ENCODE measurements at regions not wholly inside any gene's neighbourhood (a gene's known extent, or its start where the extent isn't known, plus 50 kb on each side); places are given as distances from the start of the nearest gene placed in this dataset.

GRCh38 chr7:145539910-145540309, 576.7 kb upstream of the CNTNAP2 start:
- dilution Hi-C loops (cut with MboI; ENCODE audit: extremely low pct_ligation_motif_present, low sequenced_read_pairs), result no loop called here
- no peaks in the 10 kb centered on the region for H3K36me3 ChIP-seq (ENCODE audit: control insufficient read depth in 2 of 2, extremely low read depth in 1 of 2, insufficient read depth in 2 of 2, low read length in 2 of 2)
- no peaks in the 10 kb centered on the region for H4K20me1 ChIP-seq (ENCODE audit: control insufficient read depth, extremely low read depth, insufficient read depth, low read length)
- no peak overlapping the region for H2AFZ ChIP-seq (ENCODE audit: control insufficient read depth, low read length)
- no peak overlapping the region for H3K4me3 ChIP-seq (ENCODE audit: control insufficient read depth in 2 of 3, extremely low read depth in 1 of 3, insufficient read depth in 2 of 3, low read depth in 1 of 3, low read length in 3 of 3)
- no peaks in the 10 kb centered on the region for H3K79me2 ChIP-seq (ENCODE audit: control insufficient read depth, insufficient read depth, low read length)
- H3K9ac ChIP-seq (ENCODE audit: control insufficient read depth, extremely low read depth, insufficient read depth, low read length), result no peak overlapping the region
- H3K27ac ChIP-seq (ENCODE audit: control insufficient read depth, insufficient read depth, low read length), result no peak overlapping the region
- H3K27me3 ChIP-seq (ENCODE audit: control insufficient read depth, extremely low read depth, insufficient read depth, low read length), result no peaks in the 10 kb centered on the region
- FAIRE-seq, result no peak
- no peaks in the 10 kb centered on the region for H3K4me1 ChIP-seq (ENCODE audit: control insufficient read depth, extremely low read depth, insufficient read depth, low read length)
- H3K9me1 ChIP-seq (ENCODE audit: control insufficient read depth, extremely low read depth, insufficient read depth, low read length), result no peaks in the 10 kb centered on the region
- no peak overlapping the region for H3K4me2 ChIP-seq (ENCODE audit: control insufficient read depth, extremely low read depth, insufficient read depth, low read depth, low read length)
- TF ChIP-seq, protein P1, sequence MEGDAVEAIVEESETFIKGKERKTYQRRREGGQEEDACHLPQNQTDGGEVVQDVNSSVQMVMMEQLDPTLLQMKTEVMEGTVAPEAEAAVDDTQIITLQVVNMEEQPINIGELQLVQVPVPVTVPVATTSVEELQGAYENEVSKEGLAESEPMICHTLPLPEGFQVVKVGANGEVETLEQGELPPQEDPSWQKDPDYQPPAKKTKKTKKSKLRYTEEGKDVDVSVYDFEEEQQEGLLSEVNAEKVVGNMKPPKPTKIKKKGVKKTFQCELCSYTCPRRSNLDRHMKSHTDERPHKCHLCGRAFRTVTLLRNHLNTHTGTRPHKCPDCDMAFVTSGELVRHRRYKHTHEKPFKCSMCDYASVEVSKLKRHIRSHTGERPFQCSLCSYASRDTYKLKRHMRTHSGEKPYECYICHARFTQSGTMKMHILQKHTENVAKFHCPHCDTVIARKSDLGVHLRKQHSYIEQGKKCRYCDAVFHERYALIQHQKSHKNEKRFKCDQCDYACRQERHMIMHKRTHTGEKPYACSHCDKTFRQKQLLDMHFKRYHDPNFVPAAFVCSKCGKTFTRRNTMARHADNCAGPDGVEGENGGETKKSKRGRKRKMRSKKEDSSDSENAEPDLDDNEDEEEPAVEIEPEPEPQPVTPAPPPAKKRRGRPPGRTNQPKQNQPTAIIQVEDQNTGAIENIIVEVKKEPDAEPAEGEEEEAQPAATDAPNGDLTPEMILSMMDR (optimal IDR thresholded peaks at IDR 0.05 in 1 of 3, IDR thresholded peaks at IDR 0.05 in 1 of 3, conservative IDR thresholded peaks at IDR 0.05 in 1 of 3; ENCODE audit: extremely low read depth in 1 of 3, insufficient read depth in 2 of 3, low read length in 3 of 3), result no peak
- TF ChIP-seq EZH2 (IDR thresholded peaks at IDR 0.05; ENCODE audit: low read length), result no peak
- no peak for DNase-seq (ENCODE audit: low read depth, low spot score)
- H3K9me3 ChIP-seq (ENCODE audit: control insufficient read depth, low read depth, low read length), result no peaks in the 10 kb centered on the region

DNA sequence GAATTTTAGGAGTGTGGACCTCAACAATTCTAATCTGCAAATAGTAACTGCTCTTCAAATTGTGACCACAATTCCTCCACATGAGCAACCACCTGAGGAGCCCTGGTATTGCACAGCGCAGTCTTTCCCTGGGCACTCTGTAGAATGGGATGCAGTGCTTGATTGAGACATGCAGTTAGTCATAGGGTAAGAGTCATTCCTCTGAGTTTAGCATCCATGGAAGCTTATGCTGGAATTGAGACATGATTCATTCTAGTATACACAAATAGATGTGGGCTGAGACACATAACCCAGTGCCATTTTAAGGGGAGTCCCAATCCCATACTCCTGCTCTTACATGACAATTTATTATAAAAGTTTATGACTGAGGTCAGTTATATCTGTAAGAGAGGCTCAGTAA, 582.3 kb upstream of the CNTNAP2 start:
- no peaks in the 10 kb centered on the region for H3K4me1 ChIP-seq (ENCODE audit: control insufficient read depth, extremely low read depth, insufficient read depth, low read length)
- no peak overlapping the region for H2AFZ ChIP-seq (ENCODE audit: control insufficient read depth, low read length)
- H3K27me3 ChIP-seq (ENCODE audit: control insufficient read depth, extremely low read depth, insufficient read depth, low read length), result no peaks in the 10 kb centered on the region
- no peak overlapping the region for H3K4me3 ChIP-seq (ENCODE audit: control insufficient read depth in 2 of 3, extremely low read depth in 1 of 3, insufficient read depth in 2 of 3, low read depth in 1 of 3, low read length in 3 of 3)
- TF ChIP-seq EZH2 (IDR thresholded peaks at IDR 0.05; ENCODE audit: low read length), result no peak
- TF ChIP-seq, protein P1 (optimal IDR thresholded peaks at IDR 0.05 in 1 of 3, IDR thresholded peaks at IDR 0.05 in 1 of 3, conservative IDR thresholded peaks at IDR 0.05 in 1 of 3; ENCODE audit: extremely low read depth in 1 of 3, insufficient read depth in 2 of 3, low read length in 3 of 3), result no peak
- peaks cover 3% of the 10 kb centered on the region for H3K9me3 ChIP-seq (ENCODE audit: control insufficient read depth, low read depth, low read length)
- no peak for FAIRE-seq
- no peaks in the 10 kb centered on the region for H3K79me2 ChIP-seq (ENCODE audit: control insufficient read depth, insufficient read depth, low read length)
- no peaks in the 10 kb centered on the region for H4K20me1 ChIP-seq (ENCODE audit: control insufficient read depth, extremely low read depth, insufficient read depth, low read length)
- H3K9me1 ChIP-seq (ENCODE audit: control insufficient read depth, extremely low read depth, insufficient read depth, low read length), result no peaks in the 10 kb centered on the region
- H3K36me3 ChIP-seq (ENCODE audit: control insufficient read depth in 2 of 2, extremely low read depth in 1 of 2, insufficient read depth in 2 of 2, low read length in 2 of 2), result no peaks in the 10 kb centered on the region
- no peak overlapping the region for H3K9ac ChIP-seq (ENCODE audit: control insufficient read depth, extremely low read depth, insufficient read depth, low read length)
- H3K4me2 ChIP-seq (ENCODE audit: control insufficient read depth, extremely low read depth, insufficient read depth, low read depth, low read length), result no peak overlapping the region
- H3K27ac ChIP-seq (ENCODE audit: control insufficient read depth, insufficient read depth, low read length), result no peak overlapping the region
- no peak for DNase-seq (ENCODE audit: low read depth, low spot score)
- dilution Hi-C loops (cut with MboI; ENCODE audit: extremely low pct_ligation_motif_present, low sequenced_read_pairs), result no loop called here

Measured in keratinocyte (primary cell).